Gastrocnemius medialis (tissue), 4 donors: ENCODE measurements at regions not wholly inside any gene's neighbourhood (a gene's known extent, or its start where the extent isn't known, plus 50 kb on each side); places are given as distances from the start of the nearest gene placed in this dataset.

Source experiments
- CTCF ChIP-seq, 5 experiments: fragments of 450-650 bp in 3 of 5; fragments of 200-600 bp in 2 of 5; sonication (generic) in 2 of 5; IDR thresholded peaks in 4 of 5; conservative IDR thresholded peaks in 1 of 5; 1 replicate in 4 of 5; 2 replicates in 1 of 5; pipeline ENCODE4 v1.5.1; 2016 to 2019; ENCODE audit warnings: antibody characterized with exemption in 5 of 5, mild to moderate bottlenecking in 3 of 5, moderate library complexity in 3 of 5
- POLR2A ChIP-seq, 2 donors: fragments of 450-650 bp; IDR thresholded peaks; one replicate each; pipeline ENCODE4 v1.6.1; 2017; ENCODE audit warnings: antibody characterized with exemption in 2 of 2, mild to moderate bottlenecking in 2 of 2, moderate library complexity in 2 of 2

DNA sequence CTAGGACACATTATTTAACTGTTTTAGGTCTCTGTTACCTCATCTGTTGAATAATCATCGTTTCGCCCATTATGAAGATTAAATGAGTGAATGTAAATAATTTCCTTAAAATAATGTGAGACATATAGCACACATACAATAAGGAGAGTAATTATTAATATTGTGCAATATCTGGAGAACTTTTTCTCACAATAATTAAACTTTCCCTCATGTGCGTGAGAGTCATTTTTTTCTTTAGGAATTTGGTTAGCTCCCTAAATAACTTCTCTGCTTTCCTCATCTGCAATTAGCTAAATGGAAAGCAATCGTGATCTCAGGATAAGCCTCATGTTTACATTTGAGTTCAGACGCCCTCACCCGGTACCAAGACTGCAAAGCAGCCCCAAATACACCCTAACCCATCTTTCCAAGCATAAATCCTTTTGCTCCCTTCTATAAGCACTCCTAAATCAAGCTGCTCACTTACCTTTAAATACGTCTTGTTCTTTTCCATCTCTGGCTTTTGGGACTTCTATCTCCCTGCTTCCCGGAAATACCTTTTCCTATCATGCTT is 78.8 kb downstream of the MZT1 start:
- no peak for TF ChIP-seq CTCF (IDR thresholded peaks at IDR 0.05 in 4 of 5, conservative IDR thresholded peaks at IDR 0.05 in 1 of 5)
- TF ChIP-seq POLR2A (IDR thresholded peaks at IDR 0.05), result no peak
